ENCODE measurements at regions not wholly inside any gene's neighbourhood (a gene's known extent, or its start where the extent isn't known, plus 50 kb on each side); places are given as distances from the start of the nearest gene placed in this dataset.

DNA sequence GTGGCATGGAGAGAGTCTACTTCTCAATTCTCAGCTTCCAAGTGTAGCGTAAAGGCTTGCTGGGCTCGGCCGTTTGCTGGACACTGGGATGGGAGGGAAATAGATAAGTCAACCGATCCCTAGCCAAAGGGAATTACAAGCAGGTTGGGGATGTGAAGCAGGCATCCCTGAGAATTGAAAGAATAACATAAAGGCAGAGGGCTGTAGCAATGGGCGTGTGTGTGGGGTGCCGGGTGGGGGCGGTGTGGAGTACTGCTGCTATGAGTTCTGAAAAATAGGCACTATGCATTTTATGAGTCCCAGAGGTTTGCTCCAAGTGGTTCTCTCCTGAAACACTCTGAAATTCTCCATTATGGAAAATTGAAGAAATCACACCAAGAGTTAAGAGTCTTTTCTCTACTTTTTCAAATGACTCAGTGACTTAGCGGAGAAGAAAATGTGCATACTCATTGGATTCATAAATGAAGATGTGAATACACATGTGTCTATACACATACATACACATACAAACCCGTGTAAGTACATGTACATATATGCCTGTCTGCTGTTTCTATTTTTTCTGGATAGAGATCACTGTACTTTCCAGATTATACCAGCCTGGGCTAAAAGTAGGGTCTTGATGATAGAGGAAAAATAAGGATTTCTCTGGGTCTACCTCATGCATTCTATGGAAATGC is 65.4 kb downstream of the ADRA2A start:
- Histone ChIP-seq H3K4me2 (ENCODE audit: insufficient read depth in 1 of 2, low read depth in 2 of 2, low read length in 2 of 2) (no peak overlapping the region), H3K79me2 (ENCODE audit: control insufficient read depth in 1 of 2, insufficient read depth in 2 of 2, low read length in 2 of 2) (no peaks in the 10 kb centered on the region), H3K56ac (replicated peaks; ENCODE audit: insufficient read length, low read depth, low read length) (no peak overlapping the region), H3K27me3 (replicated peaks in 1 of 4; ENCODE audit: control insufficient read depth in 3 of 4, extremely low read depth in 1 of 4, insufficient read depth in 3 of 4, low read length in 3 of 4) (peaks cover 0 to 3% (median 1%) of the 10 kb centered on the region in 4 experiments; a peak in 3 of 7 replicates), H4K20me1 (replicated peaks in 1 of 2; ENCODE audit: control insufficient read depth in 1 of 2, insufficient read depth in 2 of 2, low read length in 2 of 2) (no peaks in the 10 kb centered on the region), H3K4me1 (replicated peaks in 1 of 4; ENCODE audit: control insufficient read depth in 3 of 4, insufficient read depth in 4 of 4, low read length in 3 of 4) (peaks cover 6 to 13% (median 11%) of the 10 kb centered on the region in 4 experiments; a peak in 4 of 7 replicates), H4K5ac (ENCODE audit: insufficient read length, low read depth, low read length) (no peak overlapping the region), H3K18ac (ENCODE audit: extremely low read depth, low read length) (0 out of 2 replicates have a peak overlapping the region, but pooled peaks have one; percentile 51), H2BK120ac (replicated peaks; ENCODE audit: low read depth, low read length) (no peak overlapping the region), H2AFZ (ENCODE audit: low read length) (no peak overlapping the region), H3K14ac (ENCODE audit: insufficient read length) (no peak overlapping the region), H3K4ac (replicated peaks; ENCODE audit: insufficient read length, low read depth, low read length) (no peak overlapping the region), H2BK15ac (ENCODE audit: low read length) (no peak overlapping the region; the same call in 1 of the 2 replicates), H3K9ac (replicated peaks in 1 of 4; ENCODE audit: extremely low read depth in 1 of 4, low read depth in 3 of 4, low read length in 3 of 4) (no peak overlapping the region), H3K4me3 (ENCODE audit: extremely low read depth in 1 of 4, insufficient read depth in 2 of 4, low read depth in 3 of 4, low read length in 4 of 4) (no peak overlapping the region), H2BK20ac (ENCODE audit: low read length) (0 out of 2 replicates have a peak overlapping the region, but pooled peaks have one; percentile 23), H3K23ac (ENCODE audit: insufficient read length) (no peak overlapping the region), H3K27ac (ENCODE audit: low read depth, low read length) (no peak overlapping the region), H2AK5ac (ENCODE audit: low read depth, low read length) (no peak overlapping the region), H4K8ac (ENCODE audit: extremely low read depth, insufficient read depth, low read length) (no peak overlapping the region), H3K9me3 (ENCODE audit: insufficient read depth in 2 of 2, low read depth in 1 of 2, low read length in 1 of 2) (no peaks in the 10 kb centered on the region), H3K36me3 (ENCODE audit: control insufficient read depth in 2 of 4, insufficient read depth in 4 of 4, low read length in 3 of 4) (no peaks in the 10 kb centered on the region), H2BK5ac (ENCODE audit: low read depth, low read length) (no peak overlapping the region), H4K91ac (replicated peaks; ENCODE audit: insufficient read length, low read length) (no peak overlapping the region), H3K23me2 (ENCODE audit: low read depth, low read length) (no peaks in the 10 kb centered on the region), H3K79me1 (ENCODE audit: low read depth, low read length) (no peaks in the 10 kb centered on the region), H2BK12ac (ENCODE audit: low read depth, low read length) (peak overlapping the region; percentile 2; the same call in 1 of the 2 replicates)
- FAIRE-seq: no peak
- WGBS, 2 experiments (ENCODE audit: extremely low coverage in 1 of 2, insufficient coverage in 1 of 2, insufficient read length in 1 of 2, insufficient replicate concordance in 2 of 2, low coverage in 1 of 2, low lambda C conversion rate in 2 of 2, missing lambda C conversion rate in 1 of 2): 73% methylated on average over 9 of the region's 9 CpGs; no CpG with 5 or more reads in 1 of the 2 experiments
- ChIA-PET POLR2A (ENCODE audit: partially characterized antibody) (no interaction called here), CTCF (ENCODE audit: partially characterized antibody) (interaction anchor here (0.8 to 3.0 kb wide), 13 partner anchors 10 to 125 kb away, joined by 3 to 13 read pairs (median 3); no protein-coding TSS in a partner anchor)
- no peak for DNase-seq (ENCODE audit: low read depth in 1 of 2, low spot score in 2 of 2)
- TF ChIP-seq SP1 (IDR thresholded peaks at IDR 0.05; ENCODE audit: low read depth, low read length) (no peak), TEAD4 (IDR thresholded peaks at IDR 0.05; ENCODE audit: low read depth, low read length) (no peak), SRF (IDR thresholded peaks at IDR 0.05; ENCODE audit: low read depth, low read length) (no peak), CBX5 (IDR thresholded peaks at IDR 0.05; ENCODE audit: low read depth, low read length) (no peak), RAD21 (IDR thresholded peaks at IDR 0.05 in 1 of 2, conservative IDR thresholded peaks at IDR 0.05 in 1 of 2; ENCODE audit: low read depth in 2 of 2, low read length in 2 of 2) (peak; percentile 18 to 39; a peak in 2 of 4 replicates)
- TF ChIP-seq, protein P1, sequence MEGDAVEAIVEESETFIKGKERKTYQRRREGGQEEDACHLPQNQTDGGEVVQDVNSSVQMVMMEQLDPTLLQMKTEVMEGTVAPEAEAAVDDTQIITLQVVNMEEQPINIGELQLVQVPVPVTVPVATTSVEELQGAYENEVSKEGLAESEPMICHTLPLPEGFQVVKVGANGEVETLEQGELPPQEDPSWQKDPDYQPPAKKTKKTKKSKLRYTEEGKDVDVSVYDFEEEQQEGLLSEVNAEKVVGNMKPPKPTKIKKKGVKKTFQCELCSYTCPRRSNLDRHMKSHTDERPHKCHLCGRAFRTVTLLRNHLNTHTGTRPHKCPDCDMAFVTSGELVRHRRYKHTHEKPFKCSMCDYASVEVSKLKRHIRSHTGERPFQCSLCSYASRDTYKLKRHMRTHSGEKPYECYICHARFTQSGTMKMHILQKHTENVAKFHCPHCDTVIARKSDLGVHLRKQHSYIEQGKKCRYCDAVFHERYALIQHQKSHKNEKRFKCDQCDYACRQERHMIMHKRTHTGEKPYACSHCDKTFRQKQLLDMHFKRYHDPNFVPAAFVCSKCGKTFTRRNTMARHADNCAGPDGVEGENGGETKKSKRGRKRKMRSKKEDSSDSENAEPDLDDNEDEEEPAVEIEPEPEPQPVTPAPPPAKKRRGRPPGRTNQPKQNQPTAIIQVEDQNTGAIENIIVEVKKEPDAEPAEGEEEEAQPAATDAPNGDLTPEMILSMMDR (IDR thresholded peaks at IDR 0.05; ENCODE audit: control extremely low read depth in 1 of 3, insufficient read depth in 1 of 3, low read depth in 1 of 3, low read length in 3 of 3): peak; percentile 46 to 63 (median 59)
- TF ChIP-seq, protein P2, sequence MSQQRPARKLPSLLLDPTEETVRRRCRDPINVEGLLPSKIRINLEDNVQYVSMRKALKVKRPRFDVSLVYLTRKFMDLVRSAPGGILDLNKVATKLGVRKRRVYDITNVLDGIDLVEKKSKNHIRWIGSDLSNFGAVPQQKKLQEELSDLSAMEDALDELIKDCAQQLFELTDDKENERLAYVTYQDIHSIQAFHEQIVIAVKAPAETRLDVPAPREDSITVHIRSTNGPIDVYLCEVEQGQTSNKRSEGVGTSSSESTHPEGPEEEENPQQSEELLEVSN (IDR thresholded peaks at IDR 0.05): no peak

All from H1 (cell line).